ENCODE measurements at regions not wholly inside any gene's neighbourhood (a gene's known extent, or its start where the extent isn't known, plus 50 kb on each side); places are given as distances from the start of the nearest gene placed in this dataset.

GRCh38 chr11:120044011-120044675 lies 93.8 kb downstream of the TRIM29 start:
- DNase-seq (ENCODE audit: low read depth, low spot score) = no peak
- peaks cover 9% of the 10 kb centered on the region for H3K27me3 Mint-ChIP-seq (ENCODE audit: low read depth)
- H3K9me3 Mint-ChIP-seq = peaks cover 25% of the 10 kb centered on the region
- TF ChIP-seq, protein P1, sequence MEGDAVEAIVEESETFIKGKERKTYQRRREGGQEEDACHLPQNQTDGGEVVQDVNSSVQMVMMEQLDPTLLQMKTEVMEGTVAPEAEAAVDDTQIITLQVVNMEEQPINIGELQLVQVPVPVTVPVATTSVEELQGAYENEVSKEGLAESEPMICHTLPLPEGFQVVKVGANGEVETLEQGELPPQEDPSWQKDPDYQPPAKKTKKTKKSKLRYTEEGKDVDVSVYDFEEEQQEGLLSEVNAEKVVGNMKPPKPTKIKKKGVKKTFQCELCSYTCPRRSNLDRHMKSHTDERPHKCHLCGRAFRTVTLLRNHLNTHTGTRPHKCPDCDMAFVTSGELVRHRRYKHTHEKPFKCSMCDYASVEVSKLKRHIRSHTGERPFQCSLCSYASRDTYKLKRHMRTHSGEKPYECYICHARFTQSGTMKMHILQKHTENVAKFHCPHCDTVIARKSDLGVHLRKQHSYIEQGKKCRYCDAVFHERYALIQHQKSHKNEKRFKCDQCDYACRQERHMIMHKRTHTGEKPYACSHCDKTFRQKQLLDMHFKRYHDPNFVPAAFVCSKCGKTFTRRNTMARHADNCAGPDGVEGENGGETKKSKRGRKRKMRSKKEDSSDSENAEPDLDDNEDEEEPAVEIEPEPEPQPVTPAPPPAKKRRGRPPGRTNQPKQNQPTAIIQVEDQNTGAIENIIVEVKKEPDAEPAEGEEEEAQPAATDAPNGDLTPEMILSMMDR (conservative IDR thresholded peaks at IDR 0.05) = no peak
- H3K36me3 Mint-ChIP-seq (ENCODE audit: low read depth) = peaks cover 11% of the 10 kb centered on the region
- no peak overlapping the region for H3K27ac Mint-ChIP-seq (ENCODE audit: unreplicated experiment)
- H3K4me1 Mint-ChIP-seq = peaks cover 7% of the 10 kb centered on the region
- no peak overlapping the region for H3K4me3 Mint-ChIP-seq

- Mint-ChIP-seq H3K36me3 (ENCODE audit: low read depth) (peaks cover 11% of the 10 kb centered on the region), H3K27ac (ENCODE audit: unreplicated experiment) (no peak overlapping the region), H3K27me3 (ENCODE audit: low read depth) (peaks cover 9% of the 10 kb centered on the region), H3K4me1 (peaks cover 7% of the 10 kb centered on the region), H3K9me3 (peaks cover 25% of the 10 kb centered on the region), H3K4me3 (no peak overlapping the region)
- TF ChIP-seq, protein P1 (conservative IDR thresholded peaks at IDR 0.05) = no peak
- no peak for DNase-seq (ENCODE audit: low read depth, low spot score)
Measured at GRCh38 chr11:120043328-120043945, 94.5 kb downstream of the TRIM29 start.

- peaks cover 19% of the 10 kb centered on the region for H3K9me3 Mint-ChIP-seq
Measured at GRCh38 chr11:120041625-120042024, 96.3 kb downstream of the TRIM29 start.

GRCh38 chr11:120040151-120040840 lies 97.6 kb downstream of the TRIM29 start:
- Mint-ChIP-seq H3K4me1 (peaks cover 7% of the 10 kb centered on the region), H3K36me3 (ENCODE audit: low read depth) (peaks cover 2% of the 10 kb centered on the region), H3K27ac (ENCODE audit: unreplicated experiment) (no peak overlapping the region), H3K27me3 (ENCODE audit: low read depth) (peaks cover 3% of the 10 kb centered on the region), H3K4me3 (no peak overlapping the region), H3K9me3 (peaks cover 13% of the 10 kb centered on the region)
- TF ChIP-seq, protein P1 (conservative IDR thresholded peaks at IDR 0.05) = no peak
- no peak for DNase-seq (ENCODE audit: low read depth, low spot score)

More at GRCh38 chr11:120041625-120042024, 96.3 kb downstream of the TRIM29 start:
- Mint-ChIP-seq H3K27ac (ENCODE audit: unreplicated experiment) (no peak overlapping the region), H3K36me3 (ENCODE audit: low read depth) (peaks cover 6% of the 10 kb centered on the region), H3K4me3 (no peak overlapping the region), H3K4me1 (peaks cover 7% of the 10 kb centered on the region), H3K27me3 (ENCODE audit: low read depth) (peaks cover 9% of the 10 kb centered on the region)
- TF ChIP-seq, protein P1 (conservative IDR thresholded peaks at IDR 0.05) = no peak
- no peak for DNase-seq (ENCODE audit: low read depth, low spot score)

- Mint-ChIP-seq H3K36me3 (ENCODE audit: low read depth) (peaks cover 2% of the 10 kb centered on the region), H3K4me1 (no peaks in the 10 kb centered on the region), H3K27ac (ENCODE audit: unreplicated experiment) (no peak overlapping the region), H3K4me3 (no peak overlapping the region), H3K9me3 (peaks cover 10% of the 10 kb centered on the region), H3K27me3 (ENCODE audit: low read depth) (peaks cover 3% of the 10 kb centered on the region)
- DNase-seq (ENCODE audit: low read depth, low spot score) = no peak
- TF ChIP-seq, protein P1 (conservative IDR thresholded peaks at IDR 0.05) = no peak
Measured at GRCh38 chr11:120039039-120039438, 98.9 kb downstream of the TRIM29 start.
